ENCODE measurements at regions not wholly inside any gene's neighbourhood (a gene's known extent, or its start where the extent isn't known, plus 50 kb on each side); places are given as distances from the start of the nearest gene placed in this dataset.

DNA sequence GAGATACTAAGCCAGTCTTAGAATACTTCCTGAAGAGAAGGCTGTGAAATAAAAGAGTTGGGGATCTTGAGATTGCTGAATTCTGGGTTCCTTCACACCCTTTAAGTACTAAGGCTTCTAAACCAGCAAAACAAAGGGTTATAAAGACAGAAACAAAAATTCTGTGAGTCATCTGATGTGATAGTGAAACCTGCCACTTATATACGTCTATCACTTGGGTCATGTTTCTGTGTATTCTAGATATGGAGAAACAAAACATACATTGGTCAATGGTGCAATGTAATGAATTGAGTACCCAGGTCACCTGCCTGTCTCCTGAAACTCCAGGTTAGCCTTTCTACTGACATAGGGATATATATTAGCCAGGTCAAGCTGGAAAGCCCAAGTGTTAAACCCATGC is 319.3 kb upstream of the GRAMD2B start:
- TF ChIP-seq, protein P1, sequence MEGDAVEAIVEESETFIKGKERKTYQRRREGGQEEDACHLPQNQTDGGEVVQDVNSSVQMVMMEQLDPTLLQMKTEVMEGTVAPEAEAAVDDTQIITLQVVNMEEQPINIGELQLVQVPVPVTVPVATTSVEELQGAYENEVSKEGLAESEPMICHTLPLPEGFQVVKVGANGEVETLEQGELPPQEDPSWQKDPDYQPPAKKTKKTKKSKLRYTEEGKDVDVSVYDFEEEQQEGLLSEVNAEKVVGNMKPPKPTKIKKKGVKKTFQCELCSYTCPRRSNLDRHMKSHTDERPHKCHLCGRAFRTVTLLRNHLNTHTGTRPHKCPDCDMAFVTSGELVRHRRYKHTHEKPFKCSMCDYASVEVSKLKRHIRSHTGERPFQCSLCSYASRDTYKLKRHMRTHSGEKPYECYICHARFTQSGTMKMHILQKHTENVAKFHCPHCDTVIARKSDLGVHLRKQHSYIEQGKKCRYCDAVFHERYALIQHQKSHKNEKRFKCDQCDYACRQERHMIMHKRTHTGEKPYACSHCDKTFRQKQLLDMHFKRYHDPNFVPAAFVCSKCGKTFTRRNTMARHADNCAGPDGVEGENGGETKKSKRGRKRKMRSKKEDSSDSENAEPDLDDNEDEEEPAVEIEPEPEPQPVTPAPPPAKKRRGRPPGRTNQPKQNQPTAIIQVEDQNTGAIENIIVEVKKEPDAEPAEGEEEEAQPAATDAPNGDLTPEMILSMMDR (IDR thresholded peaks at IDR 0.05): no peak
- no peak for TF ChIP-seq POLR2A (IDR thresholded peaks at IDR 0.05)
